Mucosa of descending colon (tissue), 3 donors: ENCODE measurements at regions not wholly inside any gene's neighbourhood (a gene's known extent, or its start where the extent isn't known, plus 50 kb on each side); places are given as distances from the start of the nearest gene placed in this dataset.

ENCODE experiments used
- ATAC-seq: fragments of 200-7000 bp; cut with Tn5 transposase; one replicate; pipeline ENCODE4 v1.9.1; 2020; ENCODE audit warnings: mild to moderate bottlenecking, moderate library complexity
- DNase-seq, 3 donors: peaks; one replicate each; pipeline ENCODE4 v3.0.0-alpha.2; 2020
- H3K36me3 ChIP-seq: fragments of 200-600 bp; one replicate; pipeline ENCODE4 v1.8.0; 2021; ENCODE audit warnings: low read depth, mild to moderate bottlenecking
- H3K4me1 ChIP-seq: fragments of 200-600 bp; one replicate; pipeline ENCODE4 v1.8.0; 2021; ENCODE audit warnings: low read depth, mild to moderate bottlenecking
- H3K4me3 ChIP-seq: fragments of 200-600 bp; one replicate; pipeline ENCODE4 v1.8.0; 2021; ENCODE audit warnings: mild to moderate bottlenecking
- H3K9me3 ChIP-seq: fragments of 200-600 bp; one replicate; pipeline ENCODE4 v1.8.0; 2021; ENCODE audit warnings: mild to moderate bottlenecking
- intact Hi-C, 2 donors: fragments of 100-400 bp; cut with DNase I in 1 of 2; cut with micrococcal nuclease in 1 of 2; formaldehyde crosslinking; loops; one replicate each; pipeline versions ENCODE4 v1.11.0 to v1.11.1; 2022; cut with DNase I, micrococcal nuclease
- TF ChIP-seq, protein P1 (sequence below): fragments of 200-600 bp; IDR thresholded peaks from one replicate; pipeline ENCODE4 v1.8.0; 2022; ENCODE audit warnings: antibody characterized with exemption, mild to moderate bottlenecking
- donor health status: DM: no; HTN: no; CAD: no; lungs with moderate emphysema.
- donor health status: DM: no; HTN: no; CAD: no.
- donor health status: DM: no; HTN: yes; CAD: no.

- DNase-seq (no peak), ATAC-seq (no peak)
- TF ChIP-seq, protein P1, sequence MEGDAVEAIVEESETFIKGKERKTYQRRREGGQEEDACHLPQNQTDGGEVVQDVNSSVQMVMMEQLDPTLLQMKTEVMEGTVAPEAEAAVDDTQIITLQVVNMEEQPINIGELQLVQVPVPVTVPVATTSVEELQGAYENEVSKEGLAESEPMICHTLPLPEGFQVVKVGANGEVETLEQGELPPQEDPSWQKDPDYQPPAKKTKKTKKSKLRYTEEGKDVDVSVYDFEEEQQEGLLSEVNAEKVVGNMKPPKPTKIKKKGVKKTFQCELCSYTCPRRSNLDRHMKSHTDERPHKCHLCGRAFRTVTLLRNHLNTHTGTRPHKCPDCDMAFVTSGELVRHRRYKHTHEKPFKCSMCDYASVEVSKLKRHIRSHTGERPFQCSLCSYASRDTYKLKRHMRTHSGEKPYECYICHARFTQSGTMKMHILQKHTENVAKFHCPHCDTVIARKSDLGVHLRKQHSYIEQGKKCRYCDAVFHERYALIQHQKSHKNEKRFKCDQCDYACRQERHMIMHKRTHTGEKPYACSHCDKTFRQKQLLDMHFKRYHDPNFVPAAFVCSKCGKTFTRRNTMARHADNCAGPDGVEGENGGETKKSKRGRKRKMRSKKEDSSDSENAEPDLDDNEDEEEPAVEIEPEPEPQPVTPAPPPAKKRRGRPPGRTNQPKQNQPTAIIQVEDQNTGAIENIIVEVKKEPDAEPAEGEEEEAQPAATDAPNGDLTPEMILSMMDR = no peak
- intact Hi-C loops = no loop called here
- H3K4me3 ChIP-seq = no peak overlapping the region
- H3K4me1 ChIP-seq = no peaks in the 10 kb centered on the region
- H3K9me3 ChIP-seq = no peaks in the 10 kb centered on the region
- no peaks in the 10 kb centered on the region for H3K36me3 ChIP-seq
Observed at GRCh38 chr1:57707631-57708030, 283.8 kb upstream of the DAB1 start.

- Histone ChIP-seq H3K36me3 (no peaks in the 10 kb centered on the region), H3K4me1 (no peaks in the 10 kb centered on the region), H3K4me3 (no peak overlapping the region), H3K9me3 (no peaks in the 10 kb centered on the region)
- ATAC-seq (no peak), DNase-seq (no peak)
- TF ChIP-seq, protein P1 = no peak
- intact Hi-C loops = no loop called here
Observed at GRCh38 chr1:57704811-57705210, 281.0 kb upstream of the DAB1 start.

DNA sequence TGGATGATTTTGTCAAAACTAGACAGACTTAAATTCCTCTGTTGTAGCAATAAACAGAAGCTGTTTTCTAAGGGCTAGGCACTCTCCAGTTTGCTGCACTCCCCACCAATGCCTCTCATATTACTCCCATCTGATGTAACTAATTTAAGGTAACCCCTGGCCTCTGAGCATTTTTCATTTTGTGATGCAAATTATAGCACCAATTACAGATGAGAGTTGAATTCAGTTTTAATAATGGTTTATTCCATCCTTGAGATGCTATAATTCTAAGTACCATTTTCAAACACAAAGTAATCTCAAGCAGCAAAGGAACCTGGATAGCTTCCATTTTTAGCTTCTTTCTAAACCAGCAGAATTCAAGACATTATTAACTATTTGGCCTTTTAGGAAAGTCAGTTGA lies 280.4 kb upstream of the DAB1 start:
- Histone ChIP-seq H3K36me3 (no peaks in the 10 kb centered on the region), H3K4me3 (no peak overlapping the region), H3K9me3 (no peaks in the 10 kb centered on the region), H3K4me1 (no peaks in the 10 kb centered on the region)
- intact Hi-C loops = no loop called here
- ATAC-seq = no peak
- no peak for DNase-seq
- TF ChIP-seq, protein P1 = no peak

DNA sequence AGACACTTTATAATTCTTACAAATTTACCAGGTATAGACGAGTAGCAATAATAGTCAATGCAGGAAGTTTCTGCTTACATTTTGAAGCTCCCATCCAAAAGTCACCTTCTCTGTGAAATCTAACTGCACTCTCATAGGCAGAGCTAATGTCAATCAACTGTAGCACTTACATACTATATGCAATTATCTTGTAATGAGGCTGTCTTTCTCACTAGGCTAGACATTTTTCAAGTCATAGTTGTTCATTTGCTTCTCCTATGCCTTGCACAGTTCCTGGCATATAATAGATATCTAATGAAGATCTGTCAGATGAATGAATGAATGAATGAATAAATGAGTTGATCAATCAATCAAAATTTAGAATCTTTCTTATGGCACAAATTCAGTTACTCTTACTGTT lies 273.0 kb upstream of the DAB1 start:
- TF ChIP-seq, protein P1 = no peak
- H3K36me3 ChIP-seq = no peaks in the 10 kb centered on the region
- DNase-seq (no peak), ATAC-seq (no peak)
- H3K4me1 ChIP-seq = no peaks in the 10 kb centered on the region
- intact Hi-C loops = no loop called here
- no peak overlapping the region for H3K4me3 ChIP-seq
- peaks cover 7% of the 10 kb centered on the region for H3K9me3 ChIP-seq

- H3K36me3 ChIP-seq = no peaks in the 10 kb centered on the region
- H3K4me1 ChIP-seq = no peaks in the 10 kb centered on the region
- TF ChIP-seq, protein P1 = no peak
- DNase-seq = no peak
- no peak for ATAC-seq
- H3K4me3 ChIP-seq = no peak overlapping the region
- intact Hi-C loops = no loop called here
- peaks cover 7% of the 10 kb centered on the region for H3K9me3 ChIP-seq
Observed at GRCh38 chr1:57696043-57696442, 272.2 kb upstream of the DAB1 start.

DNA sequence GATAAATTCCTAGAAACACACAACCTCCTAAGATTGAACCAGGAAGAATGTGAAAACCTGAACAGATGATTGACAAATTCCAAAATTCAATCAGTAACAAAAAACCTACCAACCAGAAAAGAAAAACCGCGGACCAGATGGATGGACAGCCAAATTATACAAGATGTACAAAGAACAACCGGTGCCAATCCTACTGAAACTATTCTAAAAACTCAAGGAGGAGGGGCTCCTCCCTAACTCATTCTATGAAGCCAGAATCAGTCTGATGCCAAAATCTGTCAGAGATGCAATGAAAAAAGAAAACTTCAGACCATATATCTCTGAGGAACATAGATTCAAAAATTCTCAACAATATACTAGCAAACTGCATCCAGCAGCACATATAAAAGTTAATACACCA lies 262.4 kb upstream of the DAB1 start:
- Histone ChIP-seq H3K4me3 (no peak overlapping the region), H3K36me3 (no peaks in the 10 kb centered on the region), H3K9me3 (peaks cover 3% of the 10 kb centered on the region), H3K4me1 (no peaks in the 10 kb centered on the region)
- ATAC-seq = no peak
- intact Hi-C loops = no loop called here
- TF ChIP-seq, protein P1 = no peak
- DNase-seq = no peak
